Middle frontal gyrus (tissue), 1 donor: ENCODE measurements at regions not wholly inside any gene's neighbourhood (a gene's known extent, or its start where the extent isn't known, plus 50 kb on each side); places are given as distances from the start of the nearest gene placed in this dataset.

Source experiments
- DNase-seq: peaks from one replicate; pipeline ENCODE4 v3.0.0-alpha.2; 2015; ENCODE audit warnings: low spot score; ENCODE audit errors: extremely low spot score

DNA sequence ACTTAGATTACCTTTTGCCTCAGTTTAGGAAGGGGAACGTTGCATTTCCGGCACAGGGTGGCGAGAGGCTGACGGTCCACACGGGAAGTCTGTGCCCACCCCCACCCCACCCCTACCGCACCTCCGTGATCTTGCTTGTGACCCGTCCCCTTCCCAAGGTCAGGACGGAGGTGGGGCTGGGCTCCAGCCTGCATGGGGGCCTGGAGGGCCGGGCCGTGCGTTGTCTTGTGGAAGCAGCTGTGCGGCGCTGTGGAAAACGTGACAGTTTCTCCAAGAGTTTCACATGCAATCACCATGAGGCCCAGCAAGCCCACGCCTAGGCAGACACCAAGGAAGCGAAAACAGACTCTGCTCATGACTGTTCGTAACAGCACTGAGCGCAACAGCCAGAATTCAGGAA is 76.8 kb upstream of the HDAC4 start:
- DNase-seq: no peak

DNA sequence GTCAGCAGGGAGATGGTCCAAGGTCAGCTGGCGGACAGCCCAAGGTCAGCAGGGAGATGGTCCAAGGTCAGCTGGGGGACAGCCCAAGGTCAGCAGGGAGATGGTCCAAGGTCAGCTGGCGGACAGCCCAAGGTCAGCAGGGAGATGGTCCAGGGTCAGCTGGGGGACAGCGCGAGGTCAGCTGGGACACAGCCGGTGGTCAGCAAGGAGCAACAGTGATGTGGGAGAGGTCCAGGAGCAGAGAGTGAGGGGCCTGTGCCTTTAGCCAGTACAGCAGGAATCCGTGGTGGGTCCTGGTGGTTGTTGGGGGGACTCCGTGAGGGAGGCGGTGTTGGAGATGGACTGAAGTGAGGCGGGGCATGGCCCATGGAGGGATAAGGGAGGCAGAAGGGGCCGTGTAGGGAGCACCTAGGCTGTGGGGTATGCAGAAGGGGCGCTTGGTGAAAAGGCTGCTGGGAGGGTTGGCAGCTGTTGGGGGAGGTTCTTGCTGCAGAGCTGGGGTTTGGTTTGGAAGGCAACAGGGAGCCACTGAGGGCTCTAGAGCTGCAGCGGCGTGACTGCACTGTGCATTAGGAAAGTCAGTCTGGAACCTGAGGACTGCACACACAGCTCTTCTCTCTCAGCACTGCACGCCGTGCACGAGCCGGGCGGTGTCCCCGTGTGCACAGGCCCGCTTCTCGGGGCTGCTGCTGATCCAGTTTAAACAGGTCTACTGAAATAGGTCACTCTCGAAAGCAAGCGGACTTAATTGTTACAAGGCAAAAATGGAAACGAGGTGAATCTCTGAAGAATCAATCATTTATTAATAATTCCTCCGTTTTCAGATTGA is 76.2 kb upstream of the HDAC4 start:
- no peak for DNase-seq

DNA sequence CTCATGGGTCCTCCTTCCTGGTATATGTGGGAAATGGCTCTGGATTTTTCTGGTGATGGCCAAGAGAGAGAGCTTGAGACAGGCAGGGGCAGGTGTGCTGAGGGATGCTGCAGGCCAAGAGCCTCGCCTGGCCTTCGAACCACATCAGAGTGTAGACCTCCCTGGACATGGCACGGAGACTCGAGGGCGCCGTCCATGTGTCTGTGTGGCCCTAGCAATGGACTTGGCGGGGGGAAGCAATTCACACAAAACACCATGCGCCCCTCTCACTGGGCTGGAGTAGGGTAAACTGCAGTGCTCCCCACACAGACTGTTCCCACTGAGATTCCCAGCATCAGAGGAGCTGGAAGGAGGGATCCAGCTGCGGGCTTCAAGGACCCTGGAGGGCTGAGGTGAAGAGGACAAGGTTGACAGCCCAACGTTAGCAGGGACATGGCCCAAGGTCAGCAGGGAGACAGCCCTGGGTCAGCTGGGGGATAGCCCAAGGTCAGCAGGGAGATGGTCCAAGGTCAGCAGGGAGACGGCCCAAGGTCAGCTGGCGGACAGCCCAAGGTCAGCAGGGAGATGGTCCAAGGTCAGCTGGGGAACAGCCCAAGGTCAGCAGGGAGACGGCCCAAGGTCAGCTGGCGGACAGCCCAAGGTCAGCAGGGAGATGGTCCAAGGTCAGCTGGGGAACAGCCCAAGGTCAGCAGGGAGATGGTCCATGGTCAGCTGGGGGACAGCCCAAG is 75.4 kb upstream of the HDAC4 start:
- no peak for DNase-seq

DNA sequence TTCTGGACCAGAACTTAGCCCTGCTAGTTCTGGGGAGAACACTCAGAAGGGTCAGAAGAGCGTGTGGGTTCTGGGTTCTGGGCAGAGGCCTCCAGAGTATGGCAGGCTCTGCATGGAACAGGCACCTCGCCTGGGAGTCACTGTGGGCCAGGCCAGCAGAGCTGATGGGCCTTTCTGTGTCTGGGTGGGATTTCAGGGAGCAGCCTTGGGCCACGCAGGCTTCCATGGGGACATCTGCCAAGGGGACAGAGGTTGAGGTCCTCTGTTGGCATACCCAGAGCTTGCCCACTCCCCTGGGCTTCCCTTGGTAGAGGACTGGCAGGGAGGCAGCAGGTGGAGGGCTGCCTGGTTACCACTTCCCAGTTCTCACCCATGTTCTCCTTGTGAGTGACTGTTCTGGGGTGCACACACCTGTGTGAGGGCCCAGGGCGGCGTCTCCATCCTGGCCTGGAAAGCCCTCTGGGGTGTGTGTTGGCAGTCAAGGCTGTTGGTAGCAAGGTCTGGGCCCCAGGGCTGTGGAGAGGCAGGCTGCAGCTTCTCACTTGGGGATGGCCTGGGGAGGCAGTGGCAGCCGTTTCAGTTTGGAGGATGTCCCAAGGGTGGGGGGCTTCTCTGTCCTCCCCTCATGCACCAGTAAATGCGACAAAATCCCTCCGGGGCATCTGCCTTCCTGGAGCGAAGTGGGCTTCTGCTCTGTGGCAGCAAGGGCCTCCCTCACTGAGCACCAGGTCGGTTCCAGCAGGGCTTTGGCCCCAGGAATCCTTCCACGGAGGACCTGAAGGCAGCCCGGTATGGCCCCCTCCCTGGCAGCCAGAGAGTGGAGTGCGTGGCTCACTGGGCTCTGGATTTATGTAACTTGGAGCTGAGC is 74.6 kb upstream of the HDAC4 start:
- DNase-seq: no peak

DNA sequence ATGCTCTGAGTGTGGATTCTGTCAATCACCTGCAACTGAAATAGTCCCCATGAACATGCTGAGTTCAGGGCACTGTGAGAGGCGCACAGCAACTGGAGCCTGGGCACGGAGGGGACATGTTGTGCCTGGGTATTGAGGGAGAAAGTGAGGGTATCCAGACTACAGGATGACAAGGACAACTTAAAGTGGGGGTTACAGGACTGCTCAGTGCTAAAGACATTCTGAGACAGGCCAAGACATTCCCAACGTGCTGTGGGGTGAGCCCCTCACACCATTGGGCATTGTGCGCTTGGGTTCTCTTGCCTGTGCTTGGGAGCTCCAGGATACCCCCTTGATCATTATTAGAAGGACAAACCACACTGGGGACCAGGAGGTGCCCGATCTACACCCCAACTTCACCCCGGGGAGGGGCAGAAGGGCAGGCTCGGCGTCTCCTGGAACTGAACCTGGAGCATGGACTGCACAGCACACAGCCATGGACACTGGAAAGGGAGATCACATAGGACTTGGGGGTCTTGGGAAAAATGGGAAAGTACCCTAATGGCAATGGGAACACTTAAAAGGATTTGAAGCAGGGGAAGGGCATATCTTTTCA is 72.5 kb upstream of the HDAC4 start:
- no peak for DNase-seq

GRCh38 chr2:239472235-239472775 is 71.5 kb upstream of the HDAC4 start:
- no peak for DNase-seq

DNA sequence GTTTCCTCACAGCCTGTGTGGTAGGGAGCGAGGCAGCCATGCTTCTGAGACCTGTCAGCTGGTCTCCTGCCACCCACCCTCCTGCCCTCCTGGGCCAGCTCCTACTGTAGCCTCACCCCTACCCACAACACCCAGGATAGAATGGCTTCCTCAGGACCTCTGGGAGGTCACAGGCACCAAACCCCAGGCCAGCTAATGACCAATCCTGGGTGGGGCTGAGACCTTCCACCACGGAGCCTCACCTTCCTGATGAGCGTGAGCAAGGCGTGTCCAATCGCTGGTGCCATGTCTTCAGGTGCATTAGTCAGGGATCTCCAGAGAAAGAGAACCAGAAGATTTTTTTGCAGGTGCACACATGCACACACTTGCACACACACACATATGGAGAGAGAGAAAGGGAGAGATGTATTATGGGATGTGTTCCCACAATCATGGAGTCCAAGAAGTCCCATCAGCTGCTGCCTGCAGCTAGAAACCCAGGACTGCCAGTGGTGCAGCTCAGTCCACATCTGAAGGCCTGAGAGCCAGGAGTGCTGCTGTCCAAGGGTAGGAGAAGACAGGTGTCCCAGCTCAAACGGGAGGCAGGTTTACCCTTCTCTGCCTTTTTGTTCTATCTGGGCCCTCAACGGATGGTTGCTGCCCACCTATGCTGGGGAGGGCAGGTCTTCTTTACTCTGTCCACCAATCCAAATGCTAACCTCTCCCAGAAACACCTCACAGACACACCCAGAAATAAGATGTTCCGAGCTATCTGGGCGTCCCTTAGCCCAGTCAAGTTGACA is 70.4 kb upstream of the HDAC4 start:
- no peak for DNase-seq

- DNase-seq: no peak
Observed at GRCh38 chr2:239470151-239470900, 69.5 kb upstream of the HDAC4 start.

GRCh38 chr2:239469106-239469960 is 68.5 kb upstream of the HDAC4 start:
- no peak for DNase-seq

DNA sequence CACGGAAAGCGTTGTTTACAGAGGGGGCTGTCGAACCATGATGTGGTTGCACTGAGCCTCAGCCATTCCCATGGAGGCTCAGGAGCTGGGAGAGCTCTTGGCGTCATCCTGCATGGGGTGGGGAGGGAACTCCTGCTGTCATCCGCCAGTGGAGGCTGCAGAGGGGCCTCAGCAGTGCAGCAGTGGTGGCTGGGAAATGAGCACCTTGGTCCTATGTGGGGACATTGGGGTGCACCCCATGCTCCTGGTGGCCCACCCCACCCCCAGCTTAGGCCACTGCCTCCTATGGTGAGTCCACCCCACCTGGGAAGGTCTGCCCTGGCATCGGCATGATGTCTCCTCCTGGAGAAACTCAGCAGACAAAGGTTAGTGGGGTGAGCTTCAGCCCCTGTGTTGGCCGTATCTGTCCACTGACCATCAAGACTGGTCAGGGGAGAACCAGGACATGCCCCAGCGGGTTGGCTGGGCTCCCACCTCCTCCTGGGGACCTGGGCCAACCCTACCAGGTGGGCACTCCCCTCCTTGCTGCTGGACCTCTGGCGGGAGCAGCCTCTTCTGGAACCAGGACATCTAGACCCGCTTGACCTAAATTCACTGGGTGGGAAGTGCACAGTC is 67.8 kb upstream of the HDAC4 start:
- no peak for DNase-seq

DNA sequence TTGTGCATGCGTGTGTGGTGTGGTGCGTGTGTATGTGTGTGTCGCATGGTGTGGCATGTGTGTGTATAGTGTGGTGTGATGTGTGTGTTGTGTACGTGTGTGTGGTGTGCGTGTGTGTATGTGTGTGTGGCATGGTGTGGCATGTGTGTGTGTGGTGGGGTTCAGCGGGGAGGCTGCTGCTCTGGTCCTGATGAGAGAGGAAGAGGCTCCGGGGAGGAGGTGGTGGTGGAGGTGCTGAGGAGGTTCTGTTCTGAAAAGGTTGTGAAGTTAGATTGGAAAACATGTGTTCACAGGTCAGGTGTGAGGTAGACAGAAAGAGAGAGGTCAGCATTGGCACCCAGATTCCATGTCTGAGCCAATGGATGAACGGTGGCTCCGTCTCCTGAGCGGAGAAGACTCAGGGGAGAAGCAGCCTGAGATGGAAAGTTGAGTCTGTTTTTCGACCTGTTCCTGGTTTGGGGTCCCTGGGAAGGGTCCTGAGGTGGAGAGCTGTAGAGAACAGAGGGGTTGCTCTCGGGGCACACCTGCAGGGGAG is 67.2 kb upstream of the HDAC4 start:
- DNase-seq: no peak

- no peak for DNase-seq
Observed at GRCh38 chr2:239467281-239467955, 66.6 kb upstream of the HDAC4 start.

DNA sequence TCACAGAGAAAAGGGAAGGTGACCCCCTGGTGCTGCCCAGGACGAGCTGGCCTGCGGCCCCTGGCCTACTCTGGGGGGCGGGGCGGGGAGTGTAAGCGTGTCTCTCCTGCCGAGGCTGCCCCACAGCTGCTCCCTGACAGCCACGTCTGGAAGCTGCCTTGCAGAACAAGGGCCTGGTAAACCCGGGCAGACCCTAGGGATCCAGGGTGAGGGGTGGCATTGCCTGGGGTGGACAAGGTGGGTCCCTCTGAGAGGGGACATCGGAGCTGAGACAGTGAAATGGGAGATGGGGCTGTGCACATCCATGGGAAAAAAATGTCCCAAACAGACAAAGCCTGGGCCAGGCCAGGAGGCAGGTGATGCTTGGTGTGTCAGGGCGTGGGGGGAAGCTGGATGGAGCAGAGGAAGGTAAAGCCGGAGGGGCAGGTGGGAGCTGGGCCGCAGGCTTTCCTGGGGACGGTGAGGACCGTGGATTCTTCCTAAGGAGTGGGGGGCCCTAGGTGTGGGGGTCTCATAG is 66.0 kb upstream of the HDAC4 start:
- DNase-seq: no peak

- DNase-seq: no peak
Observed at GRCh38 chr2:239466061-239466754, 65.4 kb upstream of the HDAC4 start.

DNA sequence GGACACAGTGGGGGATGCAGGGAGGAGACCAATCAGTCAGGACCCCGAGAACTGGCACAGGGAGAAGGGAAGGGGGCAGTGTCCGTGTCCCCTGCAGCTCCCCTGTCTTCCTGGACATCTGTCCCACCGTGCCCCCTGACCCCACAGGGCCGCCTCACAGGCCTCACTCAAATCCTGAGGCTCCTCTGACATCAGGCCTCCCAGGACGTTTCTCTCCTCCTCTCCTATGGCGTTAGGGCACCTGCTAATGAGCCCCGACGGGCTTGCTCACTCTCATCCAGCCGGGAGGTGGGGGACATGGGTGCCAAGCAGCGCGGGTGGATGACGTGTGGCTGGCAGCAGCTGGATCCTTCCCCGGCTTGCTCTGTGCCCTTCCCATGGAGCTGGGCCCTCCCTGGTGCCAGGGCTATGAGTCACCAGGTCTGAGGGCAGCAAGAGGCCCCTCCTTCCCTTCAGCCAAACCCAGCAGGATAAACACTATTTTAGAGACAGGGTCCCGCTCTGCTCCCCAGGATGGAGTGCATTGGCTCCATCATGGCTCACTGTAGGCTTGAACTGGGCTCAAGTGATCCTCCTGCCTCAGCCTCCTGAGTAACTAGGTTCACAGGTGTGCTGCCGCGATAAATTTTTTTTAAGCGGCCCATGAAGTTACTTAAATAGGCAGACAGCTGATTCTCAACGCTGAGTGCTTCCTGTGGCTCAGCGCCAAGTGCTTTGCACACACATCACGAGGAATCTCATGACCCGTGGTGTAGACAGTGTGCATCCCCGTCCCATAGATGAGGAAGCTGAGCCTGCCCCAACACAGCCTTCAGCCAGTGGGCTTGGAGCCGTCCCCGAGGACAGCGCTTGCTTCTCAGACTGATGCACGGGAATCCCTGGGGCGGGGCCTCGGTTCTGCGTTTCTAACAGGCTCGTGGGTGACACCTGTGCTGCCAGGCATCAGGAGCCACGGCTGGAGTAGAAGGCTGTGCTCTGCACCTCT is 64.5 kb upstream of the HDAC4 start:
- peak; percentile 52 for DNase-seq
